ENCODE measurements at regions not wholly inside any gene's neighbourhood (a gene's known extent, or its start where the extent isn't known, plus 50 kb on each side); places are given as distances from the start of the nearest gene placed in this dataset.

DNA sequence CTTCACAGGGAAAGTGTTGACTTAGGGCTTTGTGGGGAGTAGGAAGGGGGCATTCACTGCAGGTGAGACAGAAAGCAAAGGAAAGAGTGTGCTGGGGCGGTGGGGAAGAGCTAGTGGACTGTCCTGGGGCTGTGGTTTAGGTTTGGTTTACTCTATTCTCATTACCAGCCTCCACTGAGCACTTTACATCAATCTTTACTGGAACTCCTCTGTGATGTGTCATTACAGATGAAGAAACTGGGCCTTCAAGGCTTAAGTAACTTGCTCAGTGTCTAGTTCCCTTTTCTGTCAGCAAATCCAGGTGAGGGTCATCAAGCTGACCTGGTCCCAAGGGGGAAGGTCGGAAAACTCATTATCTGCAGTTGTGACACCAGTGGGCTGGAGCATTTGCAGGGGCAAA, 120.2 kb upstream of the PFN2 start:
- TF ChIP-seq CTCF (IDR thresholded peaks at IDR 0.05; ENCODE audit: control insufficient read depth, extremely low read depth, insufficient read depth) = no peak
- DNase-seq (ENCODE audit: low read depth) = no peak
- H3K4me3 ChIP-seq (ENCODE audit: low read depth, low read length) = no peak overlapping the region

GRCh38 chr3:150090006-150090405, 119.3 kb upstream of the PFN2 start:
- no peak for TF ChIP-seq CTCF (IDR thresholded peaks at IDR 0.05; ENCODE audit: control insufficient read depth, extremely low read depth, insufficient read depth)
- H3K4me3 ChIP-seq (ENCODE audit: low read depth, low read length) = no peak overlapping the region
- DNase-seq (ENCODE audit: low read depth) = no peak

- no peak overlapping the region for H3K4me3 ChIP-seq (ENCODE audit: low read depth, low read length)
- DNase-seq (ENCODE audit: low read depth) = no peak
- TF ChIP-seq CTCF (IDR thresholded peaks at IDR 0.05; ENCODE audit: control insufficient read depth, extremely low read depth, insufficient read depth) = no peak
These were observed 113.4 kb upstream of the PFN2 start for GRCh38 chr3:150084128-150084527.

GRCh38 chr3:150083655-150084042, 113.0 kb upstream of the PFN2 start:
- H3K4me3 ChIP-seq (ENCODE audit: low read depth, low read length) = no peak overlapping the region
- no peak for TF ChIP-seq CTCF (IDR thresholded peaks at IDR 0.05; ENCODE audit: control insufficient read depth, extremely low read depth, insufficient read depth)
- DNase-seq (ENCODE audit: low read depth) = no peak

DNA sequence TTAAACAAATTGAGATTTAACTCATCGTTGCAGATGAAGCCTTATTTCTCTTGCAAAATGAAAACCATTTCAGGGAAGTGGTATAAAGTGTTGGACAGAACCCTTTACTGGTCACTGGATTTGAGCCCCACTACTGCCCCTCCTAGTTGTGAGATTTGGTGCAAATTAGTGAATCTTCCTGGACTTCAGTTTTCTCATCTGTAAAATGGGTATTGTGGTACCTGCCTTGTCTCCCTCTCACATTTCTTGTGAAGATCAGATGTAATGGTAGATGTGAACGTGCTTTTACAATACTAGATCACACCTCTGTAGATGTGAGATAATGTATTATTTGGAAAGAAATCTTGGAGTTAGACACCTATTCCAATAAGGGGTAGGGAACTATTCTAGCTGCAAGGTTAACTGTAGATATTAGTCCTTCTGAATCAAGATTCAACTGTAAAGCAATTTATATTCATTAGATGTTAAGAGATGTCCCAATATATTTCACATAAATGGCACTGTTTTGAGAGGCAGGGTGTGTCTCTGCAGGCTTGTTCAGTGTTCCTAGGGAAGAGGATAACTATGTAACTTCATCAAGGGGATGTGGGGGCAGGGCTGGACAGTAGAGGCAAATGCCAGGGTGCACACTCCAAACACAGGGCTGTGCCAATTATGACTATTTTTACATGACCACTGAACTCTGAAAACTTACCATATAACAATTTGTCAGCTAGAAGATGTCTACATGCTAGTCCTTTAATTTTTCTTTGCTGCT, 112.4 kb upstream of the PFN2 start:
- no peak for TF ChIP-seq CTCF (IDR thresholded peaks at IDR 0.05; ENCODE audit: control insufficient read depth, extremely low read depth, insufficient read depth)
- no peak for DNase-seq (ENCODE audit: low read depth)
- no peak overlapping the region for H3K4me3 ChIP-seq (ENCODE audit: low read depth, low read length)

DNA sequence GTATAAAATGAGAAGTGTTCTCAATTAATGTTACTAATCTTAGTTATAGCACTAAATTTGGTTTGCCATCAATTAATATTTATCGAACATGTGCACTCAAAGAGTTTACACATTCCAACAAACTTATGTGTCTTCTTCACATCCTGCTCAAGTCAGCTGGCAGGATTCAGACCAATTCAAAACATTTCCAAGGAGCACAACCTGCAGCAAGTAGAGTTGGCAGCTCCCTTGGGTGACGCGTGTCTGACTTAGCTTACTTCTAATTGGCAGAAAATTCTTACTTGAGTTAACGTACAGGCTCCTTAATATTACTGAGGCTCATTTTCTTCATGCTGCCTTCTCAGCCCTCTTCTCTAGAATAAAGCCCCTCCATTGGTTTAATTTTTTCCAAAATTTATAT, 110.4 kb upstream of the PFN2 start:
- DNase-seq (ENCODE audit: low read depth) = no peak
- H3K4me3 ChIP-seq (ENCODE audit: low read depth, low read length) = no peak overlapping the region
- TF ChIP-seq CTCF (IDR thresholded peaks at IDR 0.05; ENCODE audit: control insufficient read depth, extremely low read depth, insufficient read depth) = no peak

All from LNCaP clone FGC (cell line).